HEK293 (cell line): ENCODE measurements at regions not wholly inside any gene's neighbourhood (a gene's known extent, or its start where the extent isn't known, plus 50 kb on each side); places are given as distances from the start of the nearest gene placed in this dataset.

ENCODE experiments used
- CTCF ChIA-PET: fragments of 350-600 bp; formaldehyde crosslinking; extraction: SDS; loops from one replicate; lab custom pipeline; 2021; ENCODE audit warnings: antibody characterized with exemption; lab: Yijun Ruan, JAX
- POLR2A ChIA-PET: fragments of 300-600 bp; formaldehyde crosslinking; extraction: SDS; loops from one replicate; lab custom pipeline; 2020; ENCODE audit warnings: antibody characterized with exemption, inconsistent platforms; lab: Yijun Ruan, JAX
- H3K27ac ChIP-seq: fragments of 200-500 bp; sonication (Bioruptor generic); 2 replicates; pipeline ENCODE4 v1.5.1; 2014; ENCODE audit warnings: low read depth, low read length, control low read depth, inconsistent platforms; ENCODE audit errors: extremely low read depth
- H3K36me3 ChIP-seq, 2 experiments: fragments of 200-500 bp in 1 of 2; sonication (Bioruptor generic) in 1 of 2; 1 replicate in 1 of 2; 2 replicates in 1 of 2; pipeline ENCODE4 v1.5.1; 2014 to 2017; ENCODE audit warnings: inconsistent platforms in 2 of 2, low read length in 2 of 2; ENCODE audit not compliant: control insufficient read depth in 2 of 2, insufficient read depth in 1 of 2
- H3K4me1 ChIP-seq: fragments of 200-500 bp; sonication (Bioruptor generic); 2 replicates; pipeline ENCODE4 v1.5.1; 2014; ENCODE audit warnings: mild to moderate bottlenecking, low read length, inconsistent platforms; ENCODE audit not compliant: control insufficient read depth, insufficient read depth
- H3K4me3 ChIP-seq: 2 replicates; pipeline ENCODE4 v1.5.1; 2011; ENCODE audit warnings: low read depth, mild to moderate bottlenecking, control low read depth, low read length, moderate library complexity
- H3K9me3 ChIP-seq: fragments of 200-500 bp; sonication (Bioruptor generic); 2 replicates; pipeline ENCODE4 v1.5.1; 2014; ENCODE audit warnings: low read depth, low read length, inconsistent platforms; ENCODE audit not compliant: control insufficient read depth, insufficient read depth
- GLI4 ChIP-seq: fragments of 450-650 bp; formaldehyde crosslinking; IDR thresholded peaks from 2 replicates; pipeline ENCODE4 v1.5.1; 2016; ENCODE audit warnings: missing biosample characterization, missing genetic modification characterization
- GLIS2 ChIP-seq: fragments of 450-650 bp; formaldehyde crosslinking; IDR thresholded peaks from 2 replicates; pipeline ENCODE4 v1.5.1; 2016; ENCODE audit warnings: missing biosample characterization, missing genetic modification characterization
- HIC1 ChIP-seq: fragments of 450-650 bp; formaldehyde crosslinking; IDR thresholded peaks from 2 replicates; pipeline ENCODE4 v1.5.1; 2016; ENCODE audit warnings: missing biosample characterization, missing genetic modification characterization
- SALL2 ChIP-seq: fragments of 450-650 bp; formaldehyde crosslinking; IDR thresholded peaks from 2 replicates; pipeline ENCODE4 v1.5.0; 2017; ENCODE audit warnings: missing biosample characterization, mild to moderate bottlenecking, missing genetic modification characterization, borderline replicate concordance
- SCRT2 ChIP-seq: fragments of 450-650 bp; formaldehyde crosslinking; IDR thresholded peaks from 2 replicates; pipeline ENCODE4 v1.5.1; 2016; ENCODE audit warnings: missing biosample characterization, missing genetic modification characterization
- SETDB1 ChIP-seq: IDR thresholded peaks from one replicate; pipeline ENCODE4 v1.6.1; 2017; ENCODE audit warnings: mild to moderate bottlenecking, low read length, moderate library complexity, mixed read lengths; ENCODE audit not compliant: insufficient read length
- SP2 ChIP-seq: fragments of 450-650 bp; formaldehyde crosslinking; IDR thresholded peaks from 2 replicates; pipeline ENCODE4 v1.5.1; 2016; ENCODE audit warnings: missing biosample characterization, missing genetic modification characterization
- ZBTB6 ChIP-seq: fragments of 450-650 bp; formaldehyde crosslinking; IDR thresholded peaks from 2 replicates; pipeline ENCODE4 v1.5.1; 2017; ENCODE audit warnings: missing biosample characterization, missing genetic modification characterization
- ZNF121 ChIP-seq: fragments of 450-650 bp; formaldehyde crosslinking; IDR thresholded peaks from 2 replicates; pipeline ENCODE4 v1.5.1; 2016; ENCODE audit warnings: missing biosample characterization, missing genetic modification characterization
- ZNF140 ChIP-seq: fragments of 450-650 bp; formaldehyde crosslinking; IDR thresholded peaks from 2 replicates; pipeline ENCODE4 v1.5.1; 2016; ENCODE audit warnings: missing biosample characterization, missing genetic modification characterization
- ZNF175 ChIP-seq: fragments of 450-650 bp; formaldehyde crosslinking; IDR thresholded peaks from 2 replicates; pipeline ENCODE4 v1.5.1; 2016; ENCODE audit warnings: missing biosample characterization, missing genetic modification characterization
- ZNF202 ChIP-seq: fragments of 450-650 bp; formaldehyde crosslinking; IDR thresholded peaks from 2 replicates; pipeline ENCODE4 v1.5.1; 2016; ENCODE audit warnings: missing biosample characterization, missing genetic modification characterization, borderline replicate concordance
- ZNF341 ChIP-seq: fragments of 450-650 bp; formaldehyde crosslinking; IDR thresholded peaks from 2 replicates; pipeline ENCODE4; 2016; ENCODE audit warnings: low read depth, missing biosample characterization, missing genetic modification characterization
- ZNF394 ChIP-seq: fragments of 450-650 bp; formaldehyde crosslinking; IDR thresholded peaks from 2 replicates; pipeline ENCODE4 v1.5.1; 2016; ENCODE audit warnings: missing biosample characterization, missing genetic modification characterization, mild to moderate bottlenecking, moderate library complexity, borderline replicate concordance
- ZNF48 ChIP-seq: fragments of 450-650 bp; formaldehyde crosslinking; IDR thresholded peaks from 2 replicates; pipeline ENCODE4 v1.5.1; 2016; ENCODE audit warnings: missing biosample characterization, missing genetic modification characterization
- ZNF521 ChIP-seq: fragments of 450-650 bp; formaldehyde crosslinking; IDR thresholded peaks from 2 replicates; pipeline ENCODE4 v1.5.1; 2017; ENCODE audit warnings: missing biosample characterization, mild to moderate bottlenecking, missing genetic modification characterization
- ZNF555 ChIP-seq: fragments of 450-650 bp; formaldehyde crosslinking; conservative IDR thresholded peaks from 2 replicates; pipeline ENCODE4 v1.5.1; 2017; ENCODE audit warnings: missing biosample characterization, mild to moderate bottlenecking, missing genetic modification characterization, inconsistent platforms
- ZNF560 ChIP-seq: fragments of 450-650 bp; formaldehyde crosslinking; IDR thresholded peaks from 2 replicates; pipeline ENCODE4 v1.5.1; 2017; ENCODE audit warnings: missing biosample characterization, missing genetic modification characterization, borderline replicate concordance
- ZNF585B ChIP-seq: fragments of 450-650 bp; formaldehyde crosslinking; IDR thresholded peaks from 2 replicates; pipeline ENCODE4 v1.5.1; 2016; ENCODE audit warnings: missing biosample characterization, missing genetic modification characterization
- ZNF596 ChIP-seq: fragments of 450-650 bp; IDR thresholded peaks from 2 replicates; pipeline ENCODE4 v1.5.0; 2018; ENCODE audit warnings: missing biosample characterization, mild to moderate bottlenecking, missing genetic modification characterization, moderate library complexity
- ZNF624 ChIP-seq: fragments of 450-650 bp; formaldehyde crosslinking; IDR thresholded peaks from 2 replicates; pipeline ENCODE4 v1.5.1; 2017; ENCODE audit warnings: missing biosample characterization, missing genetic modification characterization
- ZSCAN4 ChIP-seq: fragments of 450-650 bp; formaldehyde crosslinking; IDR thresholded peaks from 2 replicates; pipeline ENCODE4 v1.5.1; 2017; ENCODE audit warnings: missing biosample characterization, missing genetic modification characterization

- ChIA-PET CTCF (no interaction called here), POLR2A (no interaction called here)
- TF ChIP-seq SCRT2 (tag by site-specific recombination) (no peak), ZNF624 (tag by site-specific recombination) (no peak), SETDB1 (no peak), ZNF48 (tag by site-specific recombination) (no peak), ZNF560 (tag by site-specific recombination) (no peak), ZBTB6 (no peak), ZNF121 (tag by site-specific recombination) (no peak), ZNF596 (tag by site-specific recombination) (no peak), SALL2 (tag by site-specific recombination) (no peak), ZNF585B (tag by site-specific recombination) (no peak), ZNF175 (tag by site-specific recombination) (no peak), ZNF555 (tag by site-specific recombination) (no peak), ZNF202 (tag by site-specific recombination) (no peak), SP2 (tag by site-specific recombination) (no peak), ZNF140 (no peak), ZSCAN4 (tag by site-specific recombination) (no peak), ZNF341 (tag by site-specific recombination) (no peak), GLI4 (tag by site-specific recombination) (no peak)
- Histone ChIP-seq H3K4me1 (no peaks in the 10 kb centered on the region), H3K27ac (no peak overlapping the region), H3K36me3 (no peaks in the 10 kb centered on the region), H3K9me3 (no peaks in the 10 kb centered on the region), H3K4me3 (no peak overlapping the region)
Measured at GRCh38 chr9:74115976-74116375, 381.2 kb upstream of the RORB start.

- POLR2A ChIA-PET, result no interaction called here
- TF ChIP-seq GLIS2, result no peak
- TF ChIP-seq HIC1 (tag by site-specific recombination), result no peak
- TF ChIP-seq ZNF521 (tag by site-specific recombination), result no peak
- TF ChIP-seq ZNF394 (tag by site-specific recombination), result no peak
- CTCF ChIA-PET, result no interaction called here
- Histone ChIP-seq H3K4me1 (no peaks in the 10 kb centered on the region), H3K36me3 (no peaks in the 10 kb centered on the region), H3K4me3 (no peak overlapping the region), H3K27ac (no peak overlapping the region), H3K9me3 (no peaks in the 10 kb centered on the region)
Measured at GRCh38 chr9:74117151-74117550, 380.0 kb upstream of the RORB start.
